ENCODE measurements at regions not wholly inside any gene's neighbourhood (a gene's known extent, or its start where the extent isn't known, plus 50 kb on each side); places are given as distances from the start of the nearest gene placed in this dataset.

DNA sequence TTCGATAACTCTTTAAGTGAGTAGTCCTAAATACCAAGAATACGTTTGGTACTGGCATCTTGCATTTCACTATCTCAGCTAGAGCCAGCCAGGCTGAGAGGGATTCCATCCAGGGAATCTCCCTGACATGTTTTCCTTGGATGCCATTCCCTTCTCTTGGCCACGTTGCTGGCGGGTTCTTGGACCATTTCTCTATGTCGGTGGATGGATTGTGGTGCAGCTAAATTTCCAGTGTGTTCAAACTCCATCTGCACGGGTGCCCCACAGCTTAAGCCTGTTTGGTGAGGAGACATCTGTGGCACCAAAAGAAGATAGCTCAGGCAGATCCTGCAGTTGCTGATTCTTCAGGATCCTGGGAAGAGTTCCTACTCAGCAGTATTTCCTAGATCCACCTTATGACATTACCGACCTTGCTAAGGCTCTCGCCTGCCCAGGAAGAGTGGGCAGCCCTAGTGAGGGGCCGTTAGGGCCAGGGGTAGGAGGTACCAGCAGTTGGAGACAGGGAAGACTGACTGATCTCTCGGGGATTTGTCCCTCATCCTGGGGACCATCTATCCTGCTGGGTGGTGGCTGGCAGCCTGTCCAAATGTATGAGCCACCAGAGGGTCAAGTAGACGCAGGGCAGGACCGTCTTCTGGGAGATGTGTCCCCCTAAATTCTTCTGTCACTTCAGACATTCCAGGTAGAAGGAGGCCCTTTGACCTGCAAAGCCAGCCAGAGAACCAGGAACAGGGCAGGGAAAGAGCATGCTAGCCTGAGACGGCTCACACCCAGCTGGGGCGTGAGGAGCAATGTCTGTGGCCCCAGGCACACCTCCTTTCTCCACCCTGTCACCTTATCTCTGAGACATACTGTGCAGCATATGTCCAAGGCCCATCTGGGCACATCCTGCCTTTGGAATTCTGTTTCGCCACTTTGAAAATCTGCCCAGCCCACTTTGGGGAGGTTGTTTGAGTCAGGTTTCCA lies 72.6 kb upstream of the CAPRIN2 start:
- no peak for DNase-seq (ENCODE audit: low read depth)

DNA sequence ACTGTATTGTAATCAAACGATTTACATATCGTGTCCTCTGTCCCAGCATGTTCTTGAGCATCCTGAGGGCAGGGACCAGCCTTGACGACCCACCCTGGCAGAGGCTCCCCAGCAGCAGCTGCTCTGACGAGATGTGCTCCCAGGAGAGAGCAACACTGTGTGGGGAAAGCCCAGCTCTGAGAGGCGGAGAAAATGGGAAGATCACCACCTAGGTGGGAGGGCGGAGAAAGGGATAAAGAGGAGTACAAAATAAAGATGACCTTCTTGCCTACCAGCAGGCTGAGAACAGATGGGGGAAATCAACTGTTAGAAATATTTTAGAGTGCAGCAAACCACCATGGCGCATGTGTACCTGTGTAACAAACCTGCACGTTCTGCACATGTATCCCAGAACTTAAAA lies 71.5 kb upstream of the CAPRIN2 start:
- no peak for DNase-seq (ENCODE audit: low read depth)

DNA sequence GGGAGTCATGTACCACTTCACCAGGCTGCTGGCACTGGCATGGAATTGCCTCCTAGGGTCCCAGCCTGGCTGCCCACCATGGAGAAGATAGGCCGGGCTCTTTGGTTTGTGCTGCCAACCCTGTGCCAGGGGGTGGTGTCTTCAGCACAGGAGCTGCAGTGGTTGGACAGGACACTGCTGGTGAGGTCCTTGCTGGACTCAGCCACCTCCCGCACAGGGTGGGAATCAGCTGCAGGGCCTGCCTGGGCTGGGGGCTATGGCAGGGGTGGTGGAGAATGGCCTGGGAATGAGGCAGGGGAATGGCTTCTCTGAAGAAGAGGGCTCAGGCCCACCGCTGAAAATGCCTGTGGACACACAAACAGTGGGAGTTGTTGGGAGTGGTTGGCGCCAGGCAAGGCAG lies 70.6 kb upstream of the CAPRIN2 start:
- DNase-seq (ENCODE audit: low read depth), result no peak

DNA sequence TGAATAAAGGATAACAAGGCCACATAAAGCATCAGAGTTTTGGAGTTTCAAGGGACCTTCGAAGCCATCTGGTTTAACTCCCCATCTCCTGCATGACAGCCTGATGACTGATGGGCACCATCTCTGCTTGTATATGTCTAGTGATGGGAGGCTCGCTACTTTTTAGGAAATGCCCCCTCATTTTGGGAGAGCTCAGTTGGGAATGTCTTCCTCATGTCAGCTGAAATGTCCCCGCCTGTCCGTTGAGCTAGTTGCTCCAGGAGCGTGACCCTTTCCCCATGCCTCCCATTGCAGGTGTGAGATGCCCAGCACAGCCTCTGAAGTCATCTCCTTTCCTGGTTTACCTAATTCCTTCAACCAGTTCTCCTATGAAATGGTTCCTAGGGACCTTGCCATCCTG lies 69.6 kb upstream of the CAPRIN2 start:
- DNase-seq (ENCODE audit: low read depth), result no peak

DNA sequence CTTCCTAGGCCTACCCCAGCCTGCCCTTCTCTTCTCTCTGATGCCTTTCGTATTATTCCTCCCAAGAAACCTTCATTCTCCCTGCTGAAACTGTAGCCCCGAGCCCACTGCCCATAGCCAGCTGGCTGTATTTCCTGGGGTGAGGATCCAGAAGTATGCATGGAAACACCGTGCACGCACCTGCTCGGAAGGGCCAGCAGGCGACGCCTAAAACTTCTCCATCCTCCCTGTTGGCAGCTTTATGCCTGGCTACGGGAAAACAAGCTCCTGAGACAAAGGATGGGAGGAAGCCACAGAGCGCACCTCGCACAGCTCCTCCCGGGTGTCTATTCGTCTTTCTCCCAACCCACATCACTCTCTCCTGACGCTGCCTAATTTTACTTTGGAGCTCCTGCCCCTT lies 69.0 kb upstream of the CAPRIN2 start:
- DNase-seq (ENCODE audit: low read depth), result no peak

DNA sequence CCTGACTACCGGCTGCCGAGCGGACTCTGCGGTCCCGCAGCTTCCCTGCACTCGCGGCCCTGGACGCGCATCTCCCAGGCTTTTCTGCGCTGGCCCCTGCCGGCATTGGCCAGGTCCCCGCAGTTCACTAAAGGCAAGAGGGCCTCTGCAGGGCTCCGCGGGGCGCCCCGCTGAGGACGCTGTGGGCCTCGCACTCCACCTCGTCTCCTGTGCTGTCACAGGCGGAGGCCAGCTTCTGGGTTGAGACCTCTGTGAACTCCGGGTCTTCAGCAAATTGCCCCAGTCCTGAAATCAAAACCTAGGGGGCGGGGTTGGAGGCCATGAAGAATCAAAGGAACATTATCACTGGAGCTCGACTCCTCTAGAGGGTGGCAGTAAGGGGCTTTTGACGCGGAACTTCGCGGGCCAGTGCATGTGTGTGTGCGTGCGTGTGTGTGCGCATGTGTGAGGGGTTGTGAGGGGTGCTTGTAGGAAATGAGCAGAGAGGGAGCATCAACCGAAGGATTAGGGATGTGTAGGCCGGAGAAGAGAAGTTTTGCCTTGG lies 68.5 kb upstream of the CAPRIN2 start:
- DNase-seq (ENCODE audit: low read depth), result no peak

DNA sequence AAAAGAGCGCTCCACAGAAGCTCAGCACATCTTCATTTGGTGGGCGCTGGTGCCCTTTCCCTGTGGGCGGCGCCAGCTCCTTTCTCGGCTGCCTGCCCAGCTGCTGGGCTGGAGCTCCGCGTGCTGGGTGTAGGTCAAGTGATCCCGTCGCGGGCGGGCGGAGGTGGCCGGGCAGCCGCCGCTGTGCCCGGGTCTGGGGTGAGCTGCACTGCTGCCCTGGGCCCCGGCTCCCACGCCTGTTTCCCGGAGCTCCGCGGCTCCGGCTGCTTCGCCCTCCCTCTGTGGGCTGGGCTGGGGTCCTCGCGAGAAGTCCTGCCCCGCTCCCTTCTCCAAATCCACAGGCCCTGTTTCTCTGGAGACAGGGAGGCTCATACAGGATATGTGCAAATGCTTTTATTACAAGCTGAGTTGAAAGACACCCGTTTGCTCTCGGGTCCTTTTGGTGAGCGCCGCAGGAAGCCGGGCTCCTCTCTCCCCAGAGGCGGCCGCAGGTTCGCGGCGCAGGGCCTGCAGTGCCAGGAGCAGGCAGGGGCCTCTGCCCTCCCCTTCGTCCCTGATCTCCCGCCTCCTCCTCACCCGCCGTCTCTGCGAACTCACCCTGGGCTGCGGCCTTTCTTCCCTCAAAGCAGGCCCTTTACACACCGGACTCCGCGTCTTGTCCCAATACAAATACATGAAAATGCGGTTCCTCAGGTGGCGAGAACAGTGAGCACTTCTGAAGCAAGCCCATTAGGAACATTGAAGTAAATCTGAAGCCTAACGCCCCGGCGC lies 67.8 kb upstream of the CAPRIN2 start:
- DNase-seq (ENCODE audit: low read depth), result no peak

GRCh38 chr12:30820406-30820946 lies 65.7 kb upstream of the CAPRIN2 start:
- DNase-seq (ENCODE audit: low read depth), result no peak

GRCh38 chr12:30818562-30818961 lies 63.8 kb upstream of the CAPRIN2 start:
- DNase-seq (ENCODE audit: low read depth), result no peak

- no peak for DNase-seq (ENCODE audit: low read depth)
Observed at GRCh38 chr12:30816742-30817465, 62.2 kb upstream of the CAPRIN2 start.

- no peak for DNase-seq (ENCODE audit: low read depth)
Observed at GRCh38 chr12:30814295-30814655, 59.5 kb upstream of the CAPRIN2 start.

- no peak for DNase-seq (ENCODE audit: low read depth)
Observed at GRCh38 chr12:30813525-30814294, 59.0 kb upstream of the CAPRIN2 start.

- no peak for DNase-seq (ENCODE audit: low read depth)
Observed at GRCh38 chr12:30811966-30812365, 57.2 kb upstream of the CAPRIN2 start.

DNA sequence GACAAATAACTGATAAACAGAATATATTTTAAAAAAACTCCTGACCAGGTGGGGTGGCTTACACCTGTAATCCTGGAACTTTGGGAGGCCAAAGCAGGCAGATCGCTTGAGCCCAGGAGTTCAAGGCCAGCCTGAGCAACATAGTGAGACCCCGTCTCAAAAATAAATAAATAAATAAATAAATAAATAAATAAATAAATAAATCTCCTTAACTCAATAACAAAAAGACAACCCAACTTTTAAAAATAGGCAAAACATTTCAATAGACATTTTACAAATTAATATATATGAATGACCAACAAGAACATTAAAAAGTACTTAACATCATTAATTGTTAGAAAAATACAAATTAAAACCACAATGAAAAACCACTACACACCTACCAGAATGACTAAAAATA lies 56.2 kb upstream of the CAPRIN2 start:
- no peak for DNase-seq (ENCODE audit: low read depth)

DNA sequence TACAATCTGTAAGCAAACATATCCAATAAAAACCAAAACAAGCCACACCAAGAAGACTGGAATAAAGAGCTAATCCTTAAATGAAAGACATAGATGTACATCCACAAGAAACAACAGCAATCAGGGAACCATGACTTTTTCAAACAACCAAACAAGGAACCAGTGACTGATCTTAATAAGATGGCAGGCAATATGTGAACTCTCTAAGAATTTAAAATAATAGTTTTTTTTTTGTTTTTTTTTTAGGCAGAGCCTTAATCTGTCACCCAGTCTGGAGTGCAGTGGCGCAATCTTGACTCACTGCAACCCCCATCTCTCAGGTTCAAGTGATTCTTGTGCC lies 52.9 kb upstream of the CAPRIN2 start:
- no peak for DNase-seq (ENCODE audit: low read depth)

DNA sequence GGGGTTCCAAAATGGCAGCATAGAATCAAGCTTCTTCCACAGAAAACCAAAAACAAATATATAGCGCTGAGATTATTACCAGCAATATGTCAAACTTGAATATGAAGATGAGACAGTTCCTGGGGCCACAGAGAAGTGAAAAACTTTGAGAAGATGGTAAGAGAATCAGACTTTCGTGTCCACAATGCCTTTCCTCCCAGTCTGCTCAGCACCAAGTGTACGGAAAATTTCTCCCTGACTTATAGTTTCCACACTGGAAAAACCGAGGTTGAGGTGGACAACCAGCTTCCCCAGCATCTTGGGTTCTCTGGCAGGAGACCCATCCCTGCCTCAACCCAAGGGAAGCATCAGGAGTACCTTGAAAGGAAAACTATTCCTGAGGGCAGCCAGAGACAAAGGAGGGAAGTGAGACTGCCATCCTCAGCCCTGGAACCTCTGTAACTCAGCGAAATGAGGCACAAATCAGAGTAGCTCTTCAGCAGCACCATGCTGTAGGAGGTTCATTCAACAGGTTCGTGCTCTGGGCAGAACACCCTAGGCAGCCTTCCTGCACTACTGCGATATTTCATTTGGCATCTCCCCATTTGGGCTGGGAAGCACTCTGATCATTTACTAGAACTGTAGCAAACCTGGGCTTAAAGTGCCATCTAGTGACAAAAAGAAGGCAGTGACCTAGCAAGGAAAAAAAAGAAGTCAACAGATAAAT lies 52.4 kb upstream of the CAPRIN2 start:
- DNase-seq (ENCODE audit: low read depth), result no peak

- DNase-seq (ENCODE audit: low read depth), result no peak
Observed at GRCh38 chr12:30805959-30806358, 51.2 kb upstream of the CAPRIN2 start.

Data from forelimb muscle (tissue), 1 donor.